ACHN (cell line): ENCODE measurements at regions not wholly inside any gene's neighbourhood (a gene's known extent, or its start where the extent isn't known, plus 50 kb on each side); places are given as distances from the start of the nearest gene placed in this dataset.
A peak's percentile ranks its signal among the peaks of the same experiment; 100 is the strongest.

Experiments used
- DNase-seq: peaks from one replicate; pipeline ENCODE4 v3.0.0-alpha.2; 2015
- in situ Hi-C: cut with HindIII; loops from 2 replicates; pipeline ENCODE4 v1.10.0; 2017; ENCODE audit warnings: low sequenced_read_pairs, low pct_ligation_motif_present, low pct_unique_long_range_greater_than_20kb

GRCh38 chr10:3468919-3469638 is 296.5 kb upstream of the PITRM1 start:
- DNase-seq = peak; percentile 77
- in situ Hi-C loops = no loop called here

GRCh38 chr10:3467052-3467951 is 294.7 kb upstream of the PITRM1 start:
- peak; percentile 94 for DNase-seq
- in situ Hi-C loops = no loop called here

DNA sequence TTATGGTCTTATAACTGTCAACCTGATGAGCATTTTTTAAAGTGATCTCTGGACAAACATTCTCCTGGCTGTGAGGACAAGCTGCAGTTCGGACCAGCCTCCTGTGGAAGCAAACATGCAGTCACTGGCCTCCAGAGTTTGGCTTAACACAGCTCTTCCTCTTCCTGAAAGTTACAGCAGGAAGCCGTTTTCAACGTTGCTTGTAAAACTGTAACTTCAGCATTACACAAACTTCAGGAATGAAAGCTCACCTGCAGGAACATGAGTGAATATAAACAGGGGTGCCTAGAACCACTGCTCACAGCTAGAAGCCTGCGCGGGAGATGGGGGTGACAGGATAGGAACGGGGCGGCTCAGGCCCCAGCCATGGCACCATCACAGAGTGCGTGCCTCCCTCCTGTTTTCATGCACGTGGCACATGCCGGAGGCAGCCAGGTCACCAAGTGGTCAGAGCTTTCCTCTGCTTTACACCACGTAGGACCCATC is 292.9 kb upstream of the PITRM1 start:
- no peak for DNase-seq
- in situ Hi-C loops = no loop called here

DNA sequence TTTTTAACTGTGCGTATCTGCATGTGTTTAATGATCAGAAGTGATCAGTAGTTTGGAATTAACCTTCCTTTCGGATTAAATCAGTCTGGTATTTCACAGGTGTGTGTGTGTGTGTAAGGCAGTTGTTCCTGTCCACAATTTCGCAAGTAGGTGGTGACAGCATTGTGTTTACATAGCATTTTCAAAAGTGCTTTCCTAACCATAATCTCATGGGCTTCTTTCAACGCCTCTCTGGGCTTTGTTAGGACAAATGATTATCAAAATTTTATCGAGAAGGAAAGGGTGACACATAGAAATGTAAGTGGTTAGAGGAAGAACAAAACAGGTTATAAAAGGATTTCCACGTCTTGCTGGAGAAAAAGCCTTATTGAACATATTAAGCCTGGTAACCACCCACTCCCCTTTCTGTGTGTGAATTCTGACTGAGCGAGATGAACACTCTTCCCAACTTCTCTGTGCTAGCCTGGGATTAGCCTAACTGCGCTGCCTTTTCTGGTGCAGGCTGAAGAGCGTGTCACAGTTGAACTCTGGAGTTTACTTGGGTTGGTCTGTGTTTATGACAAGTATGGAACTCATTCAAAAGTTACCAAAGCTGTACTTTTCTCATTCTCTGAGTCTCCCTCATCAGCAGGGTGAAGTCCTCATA is 292.3 kb upstream of the PITRM1 start:
- DNase-seq = no peak
- in situ Hi-C loops = no loop called here

DNA sequence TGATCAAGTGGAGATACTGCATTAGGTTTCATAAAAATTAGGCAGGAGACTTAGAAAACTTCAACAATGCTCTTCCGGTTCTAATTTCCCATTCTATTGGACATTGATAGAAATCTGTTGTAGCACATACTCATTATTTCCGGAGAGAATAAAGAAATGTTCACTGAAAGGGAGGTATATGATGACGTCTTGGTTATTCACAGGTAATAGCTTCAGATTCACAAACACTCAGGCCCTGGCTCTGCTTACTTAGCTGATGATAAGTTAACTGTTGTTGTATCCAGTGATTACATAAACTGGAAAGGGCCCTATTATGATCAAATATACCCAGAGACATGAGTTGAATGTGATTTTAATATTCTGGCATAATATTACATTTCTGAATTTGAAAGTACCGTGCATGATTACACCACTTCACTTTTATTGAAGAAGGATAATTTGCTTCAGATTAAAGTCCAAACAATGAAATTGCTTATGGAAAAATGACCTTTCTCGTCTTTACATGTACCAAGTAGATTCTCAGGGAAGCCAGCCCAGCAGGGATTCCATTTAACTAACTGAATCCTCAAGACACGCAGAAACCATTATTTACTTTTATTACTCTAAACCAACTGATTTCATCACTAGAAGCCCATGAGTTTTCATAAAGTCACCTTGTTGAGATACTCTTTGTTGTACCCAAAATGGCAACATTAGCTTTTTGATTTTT is 288.0 kb upstream of the PITRM1 start:
- in situ Hi-C loops = no loop called here

GRCh38 chr10:3455385-3456334 is 283.1 kb upstream of the PITRM1 start:
- in situ Hi-C loops = no loop called here
- no peak for DNase-seq

More for the DNA sequence above, 288.0 kb upstream of the PITRM1 start:
- no peak for DNase-seq

GRCh38 chr10:3452683-3453361 is 280.2 kb upstream of the PITRM1 start:
- in situ Hi-C loops = no loop called here
- peak; percentile 84 for DNase-seq

GRCh38 chr10:3452173-3452626 is 279.6 kb upstream of the PITRM1 start:
- peak; percentile 59 for DNase-seq
- in situ Hi-C loops = no loop called here

DNA sequence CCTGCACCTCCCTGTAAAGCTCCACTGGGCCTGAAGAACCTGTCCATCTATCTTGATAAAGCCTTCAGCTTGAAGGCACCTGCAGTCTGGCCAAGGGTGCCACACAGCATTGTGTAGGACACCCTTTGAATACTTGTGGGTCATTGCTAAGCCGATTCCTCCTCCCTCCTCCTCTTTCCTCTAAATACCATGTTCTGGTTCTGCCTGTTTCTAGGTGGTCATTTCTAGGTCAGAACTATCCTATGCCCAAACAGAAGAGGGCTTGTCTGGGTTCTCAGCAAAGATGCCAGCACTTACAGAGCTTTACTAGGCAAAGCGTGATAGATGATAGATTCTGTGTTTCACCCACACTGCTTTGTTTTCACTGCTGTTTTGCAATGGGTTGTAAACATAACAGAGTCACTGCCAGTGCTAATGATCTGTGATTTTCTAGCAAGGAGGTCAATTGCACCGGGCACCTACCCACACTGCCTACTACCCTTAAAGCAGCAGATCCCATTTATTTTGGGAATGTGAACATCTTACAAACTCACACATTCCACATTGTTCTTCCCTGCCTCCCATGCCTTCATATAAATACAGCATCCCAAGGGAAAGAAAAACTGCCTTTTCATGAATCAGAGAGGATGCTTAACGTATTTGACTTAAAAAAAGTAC is 279.1 kb upstream of the PITRM1 start:
- in situ Hi-C loops = no loop called here
- no peak for DNase-seq

- DNase-seq = no peak
- in situ Hi-C loops = no loop called here
These were observed 273.6 kb upstream of the PITRM1 start for GRCh38 chr10:3446221-3446620.

- in situ Hi-C loops = no loop called here
- DNase-seq = no peak
These were observed 273.1 kb upstream of the PITRM1 start for GRCh38 chr10:3445648-3446047.

GRCh38 chr10:3442451-3442990 is 269.9 kb upstream of the PITRM1 start:
- in situ Hi-C loops = no loop called here
- DNase-seq = no peak

DNA sequence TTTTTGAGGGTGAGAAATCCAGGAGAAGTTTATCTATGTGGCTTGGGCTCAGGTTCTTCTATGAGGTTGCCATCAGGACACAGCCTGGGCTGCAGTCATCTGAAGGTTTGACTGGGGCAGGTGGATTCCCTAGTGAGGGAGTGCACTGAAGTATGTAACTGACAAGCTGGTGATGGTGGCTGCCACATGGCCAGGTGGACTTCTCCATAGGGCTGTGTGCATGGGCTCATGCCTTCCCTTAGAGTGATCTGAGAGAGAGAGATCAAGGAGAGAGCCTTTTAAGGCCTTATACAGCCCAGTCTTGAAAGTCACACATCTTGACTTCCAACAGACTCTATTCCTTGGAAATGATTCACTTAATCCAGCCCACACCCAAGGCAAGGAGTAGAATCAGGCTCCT is 266.6 kb upstream of the PITRM1 start:
- in situ Hi-C loops = no loop called here

DNA sequence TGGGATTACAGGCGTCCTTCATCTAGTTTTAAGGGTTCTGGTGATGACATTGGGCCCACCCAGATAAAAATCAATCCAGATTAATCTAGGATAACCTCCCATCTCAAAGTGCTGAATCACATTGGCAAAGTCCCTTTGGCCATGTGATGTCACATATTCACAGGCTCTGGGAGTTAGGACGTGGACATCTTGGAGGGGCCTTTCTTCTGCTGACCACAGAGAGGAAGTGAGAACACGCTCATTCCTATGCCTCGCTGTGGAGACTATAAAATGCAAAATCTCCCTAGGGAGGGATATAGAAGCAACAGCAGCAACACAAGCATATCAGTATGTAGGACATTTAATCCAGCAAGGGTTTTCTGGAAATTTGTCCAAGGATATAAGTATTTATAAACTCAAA is 266.0 kb upstream of the PITRM1 start:
- in situ Hi-C loops = no loop called here
- no peak for DNase-seq

More for the DNA sequence above, 266.6 kb upstream of the PITRM1 start:
- DNase-seq = no peak

GRCh38 chr10:3435671-3436070 is 263.1 kb upstream of the PITRM1 start:
- no peak for DNase-seq
- in situ Hi-C loops = no loop called here

- no peak for DNase-seq
- in situ Hi-C loops = no loop called here
These were observed 261.4 kb upstream of the PITRM1 start for GRCh38 chr10:3433988-3434387.
